SK-N-SH (cell line): ENCODE measurements at regions not wholly inside any gene's neighbourhood (a gene's known extent, or its start where the extent isn't known, plus 50 kb on each side); places are given as distances from the start of the nearest gene placed in this dataset.

Source experiments
- CTCF ChIA-PET: fragments of 300-600, 350-600 bp; formaldehyde crosslinking; extraction: SDS; loops from one replicate; lab custom pipeline; 2021; lab: Yijun Ruan, JAX
- POLR2A ChIA-PET: fragments of 350-600 bp; sonication (Branson Sonifier 250); formaldehyde crosslinking; extraction: SDS; loops from one replicate; lab custom pipeline; 2020; ENCODE audit warnings: antibody characterized with exemption, inconsistent platforms; lab: Yijun Ruan, JAX
- DNase-seq: peaks from one replicate; pipeline ENCODE4 v3.0.0; 2012
- H2AFZ ChIP-seq: fragments of 200-600 bp; sonication (generic); 2 replicates; pipeline ENCODE4 v1.8.1; 2016; ENCODE audit warnings: antibody characterized with exemption, mild to moderate bottlenecking, low read depth
- H3F3A ChIP-seq: fragments of 200-600 bp; sonication (generic); replicated peaks from 2 replicates; pipeline ENCODE3; 2016; ENCODE audit warnings: antibody characterized with exemption, mild to moderate bottlenecking; ENCODE audit not compliant: insufficient read depth
- H3K27ac ChIP-seq, 2 experiments: fragments of 200-500 bp in 1 of 2; fragments of 200-600 bp in 1 of 2; sonication (Bioruptor generic) in 1 of 2; sonication (generic), shearing (Covaris generic) in 1 of 2; 2 replicates each; pipeline versions ENCODE4 v1.5.1 to v1.6.1; 2014 to 2016; ENCODE audit warnings: low read depth in 2 of 2, inconsistent platforms in 1 of 2, low read length in 1 of 2, mild to moderate bottlenecking in 1 of 2, mixed read lengths in 1 of 2
- H3K27me3 ChIP-seq: fragments of 200-600 bp; sonication (generic), shearing (Covaris generic); 2 replicates; pipeline ENCODE4 v1.6.1; 2016; ENCODE audit warnings: mixed run types; ENCODE audit not compliant: insufficient read depth
- H3K36me3 ChIP-seq, 2 experiments: fragments of 200-500 bp in 1 of 2; fragments of 200-600 bp in 1 of 2; sonication (Bioruptor generic) in 1 of 2; sonication (generic) in 1 of 2; replicated peaks in 1 of 2; 2 replicates each; pipeline versions ENCODE3 to v1.5.1; 2014 to 2016; ENCODE audit warnings: low read length in 1 of 2, mild to moderate bottlenecking in 1 of 2; ENCODE audit not compliant: insufficient read depth in 2 of 2, control insufficient read depth in 1 of 2
- H3K4me1 ChIP-seq, 2 experiments: fragments of 200-500 bp in 1 of 2; fragments of 200-600 bp in 1 of 2; sonication (Bioruptor generic) in 1 of 2; sonication (generic), shearing (Covaris generic) in 1 of 2; 2 replicates each; pipeline versions ENCODE4 v1.5.1 to v1.6.1; 2014 to 2016; ENCODE audit warnings: low read depth in 1 of 2, low read length in 1 of 2, mixed run types in 1 of 2; ENCODE audit not compliant: insufficient read depth in 2 of 2, control insufficient read depth in 1 of 2
- H3K4me2 ChIP-seq: fragments of 200-600 bp; sonication (generic), shearing (Covaris generic); 2 replicates; pipeline ENCODE4 v1.6.1; 2017; ENCODE audit warnings: mixed run types
- H3K4me3 ChIP-seq, 2 experiments: fragments of 200-500 bp in 1 of 2; fragments of 200-600 bp in 1 of 2; sonication (Bioruptor generic) in 1 of 2; sonication (generic), shearing (Covaris generic) in 1 of 2; 2 replicates each; pipeline versions ENCODE4 v1.5.1 to v1.8.1; 2014 to 2016; ENCODE audit warnings: low read depth in 2 of 2, inconsistent platforms in 1 of 2, low read length in 1 of 2, mild to moderate bottlenecking in 1 of 2, mixed read lengths in 1 of 2, moderate library complexity in 1 of 2
- H3K79me2 ChIP-seq: fragments of 200-600 bp; sonication (generic); 2 replicates; pipeline ENCODE4 v1.8.1; 2017; ENCODE audit warnings: mild to moderate bottlenecking; ENCODE audit not compliant: insufficient read depth
- H3K9ac ChIP-seq: fragments of 200-600 bp; sonication (generic); 2 replicates; pipeline ENCODE4 v1.6.1; 2017; ENCODE audit warnings: mixed run types
- H3K9me2 ChIP-seq: fragments of 200-600 bp; sonication (generic); 2 replicates; pipeline ENCODE4 v1.6.1; 2017; ENCODE audit warnings: mixed run types
- H3K9me3 ChIP-seq: fragments of 200-600 bp; sonication (generic); 2 replicates; pipeline ENCODE4 v1.6.1; 2017; ENCODE audit warnings: mixed run types, mild to moderate bottlenecking, moderate library complexity
- H4K20me1 ChIP-seq: fragments of 200-600 bp; sonication (generic); 2 replicates; pipeline ENCODE4 v1.6.1; 2017; ENCODE audit warnings: mild to moderate bottlenecking, mixed run types; ENCODE audit not compliant: insufficient read depth
- EP300 ChIP-seq, 2 experiments: IDR thresholded peaks; 2 replicates each; pipeline versions ENCODE4 v1.4.0 to v1.6.1; 2012; ENCODE audit warnings: borderline replicate concordance in 1 of 2, low read depth in 1 of 2, low read length in 1 of 2
- EZH2phosphoT487 ChIP-seq: fragments of 200-600 bp; sonication (generic); IDR thresholded peaks from 2 replicates; pipeline ENCODE4 v1.6.1; 2017; ENCODE audit warnings: low read depth, mixed run types, mild to moderate bottlenecking, antibody characterized with exemption, moderate library complexity, borderline replicate concordance
- FOXM1 ChIP-seq: IDR thresholded peaks from 2 replicates; pipeline ENCODE4 v1.4.0; 2012; ENCODE audit warnings: low read depth, mild to moderate bottlenecking
- GABPA ChIP-seq: IDR thresholded peaks from 2 replicates; pipeline ENCODE4 v1.4.0; 2012; ENCODE audit warnings: low read depth, mild to moderate bottlenecking
- JUND ChIP-seq: IDR thresholded peaks from 2 replicates; pipeline ENCODE4 v1.4.0; 2012
- MXI1 ChIP-seq: IDR thresholded peaks from 2 replicates; pipeline ENCODE4 v1.6.1; 2012; ENCODE audit warnings: mild to moderate bottlenecking, low read depth, low read length, improper control_type of control experiment
- NRF1 ChIP-seq: IDR thresholded peaks from 2 replicates; pipeline ENCODE4 v1.6.1; 2012; ENCODE audit warnings: low read depth, mild to moderate bottlenecking, low read length
- RAD21 ChIP-seq: IDR thresholded peaks from 2 replicates; pipeline ENCODE4 v1.6.1; 2012; ENCODE audit warnings: mild to moderate bottlenecking, low read length
- SMC3 ChIP-seq: IDR thresholded peaks from 2 replicates; pipeline ENCODE4 v1.6.1; 2012; ENCODE audit warnings: low read depth, low read length, improper control_type of control experiment
- TAF1 ChIP-seq: IDR thresholded peaks from 2 replicates; pipeline ENCODE4 v1.6.1; 2012; ENCODE audit warnings: low read depth, mild to moderate bottlenecking, low read length, moderate library complexity, borderline replicate concordance
- TEAD4 ChIP-seq: IDR thresholded peaks from 2 replicates; pipeline ENCODE4 v1.4.0; 2012; ENCODE audit warnings: mild to moderate bottlenecking, borderline replicate concordance; ENCODE audit not compliant: insufficient read depth
- ZBTB33 ChIP-seq: IDR thresholded peaks from 2 replicates; pipeline ENCODE4 v1.4.0; 2012; ENCODE audit warnings: low read depth, borderline replicate concordance
- WGBS: methylation state at CpG from one replicate; pipeline ENCODE4 v1.1.6; 2017; ENCODE audit warnings: low lambda C conversion rate; 5-methylcytosine and 5-hydroxymethylcytosine counted together
- TF ChIP-seq, protein P1 (sequence below): fragments of 150-350 bp; IDR thresholded peaks from 2 replicates; pipeline ENCODE4 v1.6.1; 2016; ENCODE audit warnings: mild to moderate bottlenecking, low read depth, low read length
- TF ChIP-seq, protein P2 (sequence below): IDR thresholded peaks from 2 replicates; pipeline ENCODE4 v1.4.0; 2012; ENCODE audit warnings: low read depth
- TF ChIP-seq, protein P3 (sequence below): fragments of 200-600 bp; sonication (generic); IDR thresholded peaks from 2 replicates; pipeline ENCODE4 v1.6.1; 2017; ENCODE audit warnings: antibody characterized with exemption, mild to moderate bottlenecking, moderate library complexity

GRCh38 chr19:29016353-29016752, 196.6 kb downstream of the UQCRFS1 start (continued):
- TF ChIP-seq EP300 (IDR thresholded peaks at IDR 0.05; ENCODE audit: borderline replicate concordance in 1 of 2, low read depth in 1 of 2, low read length in 1 of 2) (no peak), SMC3 (no peak), GABPA (no peak), EZH2phosphoT487 (no peak)
- TF ChIP-seq, protein P1, sequence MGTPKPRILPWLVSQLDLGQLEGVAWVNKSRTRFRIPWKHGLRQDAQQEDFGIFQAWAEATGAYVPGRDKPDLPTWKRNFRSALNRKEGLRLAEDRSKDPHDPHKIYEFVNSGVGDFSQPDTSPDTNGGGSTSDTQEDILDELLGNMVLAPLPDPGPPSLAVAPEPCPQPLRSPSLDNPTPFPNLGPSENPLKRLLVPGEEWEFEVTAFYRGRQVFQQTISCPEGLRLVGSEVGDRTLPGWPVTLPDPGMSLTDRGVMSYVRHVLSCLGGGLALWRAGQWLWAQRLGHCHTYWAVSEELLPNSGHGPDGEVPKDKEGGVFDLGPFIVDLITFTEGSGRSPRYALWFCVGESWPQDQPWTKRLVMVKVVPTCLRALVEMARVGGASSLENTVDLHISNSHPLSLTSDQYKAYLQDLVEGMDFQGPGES, result no peak
- TF ChIP-seq, protein P2, sequence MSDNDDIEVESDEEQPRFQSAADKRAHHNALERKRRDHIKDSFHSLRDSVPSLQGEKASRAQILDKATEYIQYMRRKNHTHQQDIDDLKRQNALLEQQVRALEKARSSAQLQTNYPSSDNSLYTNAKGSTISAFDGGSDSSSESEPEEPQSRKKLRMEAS, result no peak

- DNase-seq, result no peak
- no peak overlapping the region for H2AFZ ChIP-seq
- POLR2A ChIA-PET, result no interaction called here
- no peak overlapping the region for H3K4me3 ChIP-seq
- CTCF ChIA-PET, result interaction anchor here (1.4 kb wide), 1 partner anchor 15 kb away, joined by 4 read pairs; no protein-coding TSS in a partner anchor
- H3K27me3 ChIP-seq, result peaks cover 53% of the 10 kb centered on the region
- H3K9me3 ChIP-seq, result no peaks in the 10 kb centered on the region
- H3K9me2 ChIP-seq, result no peaks in the 10 kb centered on the region
- H3K4me2 ChIP-seq, result no peak overlapping the region
- no peak overlapping the region for H3K27ac ChIP-seq
- H3F3A ChIP-seq, result no peaks in the 10 kb centered on the region
- no peaks in the 10 kb centered on the region for H3K4me1 ChIP-seq
- no peaks in the 10 kb centered on the region for H3K79me2 ChIP-seq
- TF ChIP-seq TAF1 (no peak), JUND (no peak), ZBTB33 (no peak), FOXM1 (no peak), TEAD4 (no peak), MXI1 (no peak)
- TF ChIP-seq, all 33 proteins: peak for 0
- Histone ChIP-seq H3K36me3 (no peaks in the 10 kb centered on the region), H3K9ac (no peak overlapping the region), H4K20me1 (no peaks in the 10 kb centered on the region)
These were observed 197.4 kb downstream of the UQCRFS1 start for GRCh38 chr19:29015569-29015968.

GRCh38 chr19:29014857-29015436, 198.0 kb downstream of the UQCRFS1 start:
- CTCF ChIA-PET, result interaction anchor here (1.3 to 1.4 kb wide), 2 partner anchors 10 to 14 kb away, joined by 3 to 4 read pairs; no protein-coding TSS in a partner anchor
- TF ChIP-seq NRF1 (no peak), JUND (no peak), RAD21 (no peak)
- TF ChIP-seq, protein P1, result no peak
- TF ChIP-seq, protein P3, sequence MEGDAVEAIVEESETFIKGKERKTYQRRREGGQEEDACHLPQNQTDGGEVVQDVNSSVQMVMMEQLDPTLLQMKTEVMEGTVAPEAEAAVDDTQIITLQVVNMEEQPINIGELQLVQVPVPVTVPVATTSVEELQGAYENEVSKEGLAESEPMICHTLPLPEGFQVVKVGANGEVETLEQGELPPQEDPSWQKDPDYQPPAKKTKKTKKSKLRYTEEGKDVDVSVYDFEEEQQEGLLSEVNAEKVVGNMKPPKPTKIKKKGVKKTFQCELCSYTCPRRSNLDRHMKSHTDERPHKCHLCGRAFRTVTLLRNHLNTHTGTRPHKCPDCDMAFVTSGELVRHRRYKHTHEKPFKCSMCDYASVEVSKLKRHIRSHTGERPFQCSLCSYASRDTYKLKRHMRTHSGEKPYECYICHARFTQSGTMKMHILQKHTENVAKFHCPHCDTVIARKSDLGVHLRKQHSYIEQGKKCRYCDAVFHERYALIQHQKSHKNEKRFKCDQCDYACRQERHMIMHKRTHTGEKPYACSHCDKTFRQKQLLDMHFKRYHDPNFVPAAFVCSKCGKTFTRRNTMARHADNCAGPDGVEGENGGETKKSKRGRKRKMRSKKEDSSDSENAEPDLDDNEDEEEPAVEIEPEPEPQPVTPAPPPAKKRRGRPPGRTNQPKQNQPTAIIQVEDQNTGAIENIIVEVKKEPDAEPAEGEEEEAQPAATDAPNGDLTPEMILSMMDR, result no peak; the same call in 1 of the 2 replicates
- DNase-seq, result no peak

More at GRCh38 chr19:29014857-29015436, 198.0 kb downstream of the UQCRFS1 start:
- no peak overlapping the region for H3K27ac ChIP-seq
- POLR2A ChIA-PET, result no interaction called here
- 33% methylated on average over 6 of the region's 14 CpGs for WGBS
- no peaks in the 10 kb centered on the region for H3F3A ChIP-seq
- no peaks in the 10 kb centered on the region for H4K20me1 ChIP-seq
- no peak overlapping the region for H3K9ac ChIP-seq
- no peaks in the 10 kb centered on the region for H3K36me3 ChIP-seq
- H3K4me3 ChIP-seq, result no peak overlapping the region
- H3K79me2 ChIP-seq, result no peaks in the 10 kb centered on the region
- no peak overlapping the region for H3K4me2 ChIP-seq
- H3K4me1 ChIP-seq, result no peaks in the 10 kb centered on the region
- no peak overlapping the region for H2AFZ ChIP-seq
- peaks cover 50% of the 10 kb centered on the region for H3K27me3 ChIP-seq
- no peaks in the 10 kb centered on the region for H3K9me2 ChIP-seq
- H3K9me3 ChIP-seq, result no peaks in the 10 kb centered on the region
